ENCODE measurements at regions not wholly inside any gene's neighbourhood (a gene's known extent, or its start where the extent isn't known, plus 50 kb on each side); places are given as distances from the start of the nearest gene placed in this dataset.
A peak's percentile ranks its signal among the peaks of the same experiment; 100 is the strongest.
"Not testable (repeated sequence)": the region's sequence is repeated elsewhere in the genome, so short reads cannot be mapped to it uniquely, and the experiment has no call there.

DNA sequence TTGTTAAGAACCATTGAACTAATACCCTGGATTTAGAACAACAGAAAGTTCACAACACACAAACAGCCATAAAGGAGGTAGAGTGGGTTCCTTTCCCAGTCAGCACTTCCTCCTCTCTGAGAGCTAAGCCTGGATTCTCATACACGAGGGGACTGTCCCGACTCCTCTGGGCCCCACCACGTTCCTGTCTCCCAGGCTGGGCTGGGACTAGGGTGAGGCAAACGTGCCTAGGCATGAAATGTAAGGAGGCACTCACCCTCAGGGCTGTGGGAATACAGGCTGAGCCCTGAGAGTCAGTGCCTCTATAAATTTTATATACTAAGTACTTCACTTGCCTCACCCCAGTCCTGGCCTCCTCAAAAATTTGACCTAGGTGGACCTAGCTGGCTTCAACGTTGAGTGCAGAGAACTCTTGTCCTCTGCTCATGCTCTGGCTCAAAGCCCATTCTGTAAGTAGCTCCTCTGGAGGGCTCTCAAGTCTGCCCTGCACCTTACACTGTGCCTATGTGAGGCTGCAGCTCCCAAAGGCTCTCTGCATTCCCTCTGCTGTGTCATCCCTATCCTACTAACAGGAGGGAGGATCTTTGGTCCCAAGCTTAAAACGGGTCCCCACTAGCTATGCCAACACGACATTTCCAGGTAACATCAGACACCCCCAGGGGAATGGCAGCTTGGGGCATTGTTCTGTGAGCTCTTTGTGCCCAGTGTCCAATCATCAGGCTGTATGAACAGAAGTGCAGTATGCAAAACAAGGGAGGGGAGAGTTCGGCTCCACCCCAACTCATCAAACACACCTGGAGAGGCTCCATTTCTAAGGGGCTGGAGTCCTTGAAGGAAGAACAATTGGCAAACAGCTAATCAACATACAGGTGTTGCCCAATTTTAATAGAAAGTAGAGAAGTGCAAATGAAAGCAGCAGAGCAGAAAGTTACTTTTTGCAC lies 233.2 kb downstream of the RPLP1 start:
- no peak for DNase-seq

DNA sequence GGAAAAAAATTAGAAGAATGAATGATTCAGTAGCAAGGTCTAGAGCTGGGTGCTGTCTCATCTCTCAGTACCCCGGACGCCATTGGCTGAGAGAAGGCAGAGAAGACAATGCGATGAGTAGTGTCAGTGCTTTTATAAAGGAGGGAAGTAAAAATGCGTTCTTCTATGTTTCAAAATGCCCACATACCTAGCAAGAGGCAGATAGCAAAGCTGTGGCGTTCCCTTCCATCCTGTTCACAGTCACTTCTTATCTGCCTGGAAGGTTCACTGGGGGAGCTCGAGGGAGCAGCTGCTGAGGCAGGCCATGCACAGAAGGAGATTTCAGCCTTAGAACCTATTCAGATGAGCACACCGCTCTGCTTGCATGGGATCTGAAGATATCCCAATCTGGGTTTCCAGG lies 234.0 kb downstream of the RPLP1 start:
- DNase-seq, result no peak

DNA sequence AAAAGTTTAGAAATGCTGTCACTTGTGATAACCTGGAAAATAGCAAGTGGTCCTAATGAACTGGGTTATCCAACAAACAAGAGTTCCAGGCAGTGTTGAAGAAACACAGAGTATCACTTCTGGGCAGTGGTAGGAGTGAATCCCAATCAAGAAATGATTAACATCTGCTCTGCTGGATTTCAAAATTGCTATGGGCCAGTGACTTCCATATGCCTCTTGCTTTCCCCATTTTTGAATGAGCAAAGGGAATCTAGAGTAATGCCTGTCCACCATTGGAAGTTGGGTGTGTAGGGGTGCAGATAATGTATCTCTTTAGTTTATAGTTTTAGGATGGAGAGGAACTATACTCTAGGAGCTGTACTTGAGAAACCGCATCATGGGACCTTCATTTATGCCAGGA lies 236.5 kb downstream of the RPLP1 start:
- no peak for DNase-seq

DNA sequence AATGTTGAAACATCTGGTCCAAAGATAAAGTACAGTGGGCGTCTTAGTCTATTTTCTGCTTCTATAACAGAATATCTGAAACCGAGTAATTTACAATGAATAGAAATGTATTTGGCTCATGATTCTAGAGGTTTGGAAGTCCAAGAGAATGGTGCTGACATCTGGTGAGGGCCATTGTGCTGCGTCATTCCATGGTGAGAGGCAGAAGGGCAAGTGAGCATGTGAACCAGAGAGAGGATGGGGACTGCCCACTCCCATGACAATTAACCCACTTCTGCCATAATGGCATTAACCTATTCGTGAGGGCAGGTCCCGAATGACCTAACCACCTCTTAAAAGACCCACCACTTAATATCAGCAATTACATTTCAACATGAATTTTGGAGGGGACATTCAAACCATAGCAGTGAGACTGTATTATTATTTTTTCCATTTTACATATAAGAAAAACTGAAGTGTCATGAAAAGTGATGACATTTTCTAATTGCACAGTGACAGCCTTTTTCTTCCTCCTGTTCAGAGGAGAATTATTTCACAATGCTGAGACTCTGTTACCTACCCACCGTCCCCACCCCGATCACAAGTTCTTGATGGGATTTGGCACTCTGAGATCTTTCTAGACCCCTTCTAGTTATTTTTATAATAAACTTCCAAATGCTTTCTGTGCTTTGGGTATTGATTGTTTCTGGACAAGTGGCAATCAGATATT lies 238.8 kb downstream of the RPLP1 start:
- no peak for DNase-seq

- DNase-seq, result no peak
Measured at GRCh38 chr15:69692342-69692741, 239.7 kb downstream of the RPLP1 start.

DNA sequence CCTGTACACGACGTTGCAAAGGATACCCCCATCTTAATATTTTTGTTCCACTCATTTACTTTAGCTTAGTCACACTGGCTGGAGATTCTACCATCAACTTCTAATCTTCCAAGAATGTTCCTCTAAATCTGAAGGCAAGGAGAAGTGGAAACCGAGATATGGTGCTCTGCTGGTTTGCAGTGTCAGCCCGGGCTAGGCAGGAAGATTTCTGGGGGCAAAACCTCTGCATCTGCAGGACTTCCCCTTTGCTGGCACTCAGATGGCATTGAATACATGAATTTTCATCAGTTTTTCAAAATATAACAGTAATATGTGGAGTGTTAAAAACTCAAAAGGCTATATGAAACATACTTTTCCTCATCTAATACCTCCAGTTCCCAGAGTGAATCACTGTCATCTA lies 240.4 kb downstream of the RPLP1 start:
- DNase-seq, result no peak

GRCh38 chr15:69696946-69697345 lies 244.3 kb downstream of the RPLP1 start:
- DNase-seq, result no peak

DNA sequence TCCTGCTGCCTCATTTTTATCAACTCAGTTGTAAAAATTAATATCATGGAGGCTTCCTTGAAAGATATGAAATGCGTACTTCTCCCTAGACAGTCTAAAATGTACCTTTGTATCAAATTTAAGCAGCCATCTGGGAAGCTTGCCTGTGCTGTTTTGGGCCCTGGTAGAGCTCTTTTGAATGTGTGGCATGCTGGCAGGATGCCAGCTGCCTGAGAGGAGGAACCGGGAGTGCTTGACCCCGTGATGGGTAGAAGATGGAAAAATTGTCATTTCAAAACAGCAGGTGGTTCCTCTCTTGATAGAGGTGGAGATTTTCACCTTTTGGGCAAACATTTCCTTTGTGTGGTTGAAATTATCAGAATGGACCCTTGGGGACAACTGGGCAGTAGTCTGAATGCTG lies 245.3 kb downstream of the RPLP1 start:
- DNase-seq, result no peak

DNA sequence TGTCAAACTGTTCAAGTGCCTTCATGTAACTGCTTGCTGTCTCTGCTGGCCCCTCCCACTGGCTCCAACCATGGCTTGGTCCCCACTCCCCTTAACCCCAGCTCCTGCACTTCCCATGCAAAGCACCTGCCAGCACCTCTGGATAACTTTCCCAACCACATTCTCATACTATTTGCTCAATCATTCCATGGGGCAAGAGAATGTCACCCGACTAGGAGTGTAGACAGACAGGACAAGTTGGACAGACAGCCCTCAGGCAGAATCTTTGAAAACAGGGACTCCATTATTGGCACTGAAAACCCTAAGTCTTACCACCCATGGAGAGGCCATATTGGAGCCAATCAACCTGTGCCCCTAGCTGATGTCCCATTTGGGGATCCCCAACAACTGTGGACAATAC lies 246.5 kb downstream of the RPLP1 start:
- DNase-seq, result no peak

GRCh38 chr15:69700380-69700779 lies 247.8 kb downstream of the RPLP1 start:
- DNase-seq, result no peak

DNA sequence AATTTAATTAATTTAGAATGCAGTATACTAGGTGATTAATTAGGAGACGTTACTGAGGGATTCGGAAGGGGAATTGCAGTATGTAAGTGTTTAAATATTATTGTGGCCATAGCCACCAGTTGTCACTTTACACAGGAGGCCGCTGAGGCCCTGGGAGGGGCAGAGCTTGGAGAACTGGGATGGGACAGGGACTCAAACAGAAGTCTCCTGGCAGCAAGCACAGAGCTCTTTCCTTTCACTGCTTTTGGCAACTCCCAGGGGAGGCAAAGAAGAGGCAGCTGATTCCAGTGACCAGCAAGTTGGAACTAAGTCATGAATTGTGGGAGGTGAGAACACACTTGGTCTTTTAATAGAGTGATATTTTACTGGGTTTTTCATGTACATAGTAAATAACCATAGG lies 248.6 kb downstream of the RPLP1 start:
- no peak for DNase-seq

DNA sequence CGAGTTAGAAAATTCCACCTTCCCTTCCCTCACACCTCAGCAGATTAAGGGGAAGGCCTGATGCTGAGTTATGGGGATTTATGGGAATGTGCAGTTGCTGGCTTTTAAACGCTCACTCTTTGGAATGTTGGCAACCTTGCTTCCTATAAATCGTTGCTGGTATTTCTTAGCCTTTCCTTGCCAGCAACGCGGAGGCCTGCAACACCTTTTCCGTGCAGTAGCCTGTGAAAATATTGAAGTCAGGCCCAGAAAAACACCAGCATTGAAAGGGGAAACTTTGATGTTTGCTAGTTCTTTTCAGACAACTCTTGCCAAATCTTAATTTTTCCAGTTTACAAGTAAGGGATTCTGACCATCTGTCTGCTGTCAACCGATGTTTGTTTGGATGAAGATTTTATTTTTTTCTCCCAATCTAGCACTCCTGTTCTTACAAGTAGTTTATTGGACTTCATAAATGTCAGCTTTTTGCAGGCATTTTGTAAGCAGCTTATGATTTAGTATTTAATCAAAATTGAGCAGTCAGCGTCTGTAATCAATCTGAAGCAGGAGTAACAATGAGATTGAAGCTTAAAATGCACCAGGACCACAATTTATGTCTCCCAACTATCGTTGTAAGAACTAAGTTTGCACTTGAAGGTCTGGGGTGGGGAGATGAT lies 251.0 kb downstream of the RPLP1 start:
- peak; percentile 51 for DNase-seq

GRCh38 chr15:69704229-69704628 lies 251.6 kb downstream of the RPLP1 start:
- no peak for DNase-seq

DNA sequence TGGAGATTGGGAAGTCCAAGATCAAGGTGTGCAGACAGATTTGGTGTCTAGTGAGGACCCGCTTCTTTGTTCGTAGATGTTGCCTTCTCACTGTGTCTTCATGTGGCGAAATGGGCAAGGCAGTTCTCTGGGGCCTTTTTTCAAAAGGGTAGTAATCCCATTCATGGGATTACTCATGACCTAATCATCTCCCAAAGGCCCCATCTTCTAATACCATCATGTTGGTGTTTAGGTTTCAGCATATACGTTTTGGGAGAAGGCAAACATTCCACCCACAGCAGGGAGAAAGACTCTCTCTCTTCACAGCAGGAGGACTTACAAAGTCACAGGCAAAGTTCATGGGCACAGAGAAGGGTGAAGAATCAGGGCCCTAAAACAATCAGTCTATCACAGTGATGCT lies 252.1 kb downstream of the RPLP1 start:
- peak; percentile 13 for DNase-seq

- no peak for DNase-seq
Measured at GRCh38 chr15:69706353-69707097, 253.9 kb downstream of the RPLP1 start.

- not testable (repeated sequence) for DNase-seq
Measured at GRCh38 chr15:69707241-69707640, 254.6 kb downstream of the RPLP1 start.

GRCh38 chr15:69708436-69709122 lies 256.0 kb downstream of the RPLP1 start:
- not testable (repeated sequence) for DNase-seq

DNA sequence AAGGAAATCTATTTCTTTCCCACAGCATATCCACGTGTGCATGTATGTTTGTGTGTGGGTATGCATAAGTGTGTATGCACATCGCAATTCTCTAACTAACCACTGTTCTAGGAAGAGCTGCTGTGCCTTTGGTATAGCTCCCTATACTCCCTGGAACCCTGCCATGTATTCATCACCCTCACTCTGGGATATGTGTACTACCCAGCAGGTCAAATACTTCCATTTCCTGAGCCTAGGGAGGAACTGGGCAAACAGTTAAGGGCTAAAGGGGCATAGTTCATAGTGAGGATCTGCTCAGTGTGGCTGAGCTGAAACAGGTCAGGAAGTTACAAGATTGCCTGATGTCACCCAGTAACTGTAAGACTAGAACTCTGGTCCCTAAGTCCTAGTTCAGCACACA lies 260.4 kb downstream of the RPLP1 start:
- DNase-seq, result peak; percentile 17

DNA sequence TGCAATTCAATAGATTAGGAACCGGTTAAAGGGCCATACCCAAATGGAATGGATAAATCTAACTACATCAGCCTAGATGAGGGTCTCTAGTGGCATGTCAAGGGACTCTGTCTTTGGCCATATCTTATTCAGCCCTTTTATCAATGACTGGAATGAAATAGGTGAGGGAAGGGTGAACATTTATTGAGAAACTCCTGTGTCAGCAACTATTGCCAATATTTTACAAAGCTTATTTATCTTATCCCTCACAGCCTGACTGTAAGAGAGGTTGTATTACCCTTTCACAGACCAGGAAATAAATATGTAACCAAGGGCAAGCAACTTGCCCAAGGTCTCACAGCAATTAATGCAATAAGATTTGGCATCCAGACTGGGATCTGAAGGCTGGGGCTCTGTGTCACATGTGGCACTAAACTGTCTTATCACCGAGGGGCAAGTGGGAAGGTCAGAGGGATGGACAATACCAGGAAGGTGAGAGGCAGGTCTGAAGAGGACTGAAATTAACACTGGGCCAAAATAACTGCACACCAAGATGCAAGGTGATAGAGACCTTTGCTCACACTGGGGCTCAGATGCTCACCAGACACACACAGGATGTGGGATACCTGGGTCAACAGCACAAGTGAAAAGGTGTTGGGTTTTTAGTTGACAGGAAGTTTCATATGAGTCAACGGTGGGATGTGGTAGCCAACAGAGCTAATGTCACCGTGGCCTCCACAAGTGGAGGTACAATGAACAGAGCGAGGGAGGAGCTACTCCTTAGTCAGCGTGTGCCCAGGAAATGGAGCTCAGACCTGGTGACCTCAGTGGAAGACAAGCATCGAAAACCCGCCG lies 261.3 kb downstream of the RPLP1 start:
- no peak for DNase-seq

DNA sequence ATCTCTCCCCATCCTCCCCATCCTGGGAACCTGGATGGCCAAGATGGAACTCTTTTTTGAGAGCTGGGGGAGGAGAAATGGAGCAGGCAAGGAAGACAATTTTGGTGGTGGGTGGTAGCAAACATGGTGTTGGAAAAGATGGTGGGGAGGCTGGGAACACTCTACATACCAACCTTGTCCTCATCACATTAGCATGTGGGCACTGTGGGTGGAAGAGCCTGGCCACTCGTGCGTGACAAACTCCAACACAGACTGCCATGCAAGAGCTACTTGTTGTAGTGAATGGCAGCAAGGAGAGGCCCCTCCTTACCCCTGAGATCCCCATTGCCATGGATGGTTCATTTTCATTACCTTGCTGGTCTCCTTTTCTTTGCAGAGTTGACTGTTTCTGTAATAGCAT lies 262.6 kb downstream of the RPLP1 start:
- DNase-seq, result no peak

- DNase-seq, result no peak
Measured at GRCh38 chr15:69718436-69718835, 265.8 kb downstream of the RPLP1 start.
